GM19372 (cell line): ENCODE measurements at regions not wholly inside any gene's neighbourhood (a gene's known extent, or its start where the extent isn't known, plus 50 kb on each side); places are given as distances from the start of the nearest gene placed in this dataset.

ENCODE experiments used
- ATAC-seq: cut with Tn5 transposase; IDR thresholded peaks from one replicate; pipeline ENCODE4 v1.9.1; 2021; ENCODE audit warnings: mild to moderate bottlenecking, low read depth, moderate library complexity; ENCODE audit not compliant: unreplicated experiment

DNA sequence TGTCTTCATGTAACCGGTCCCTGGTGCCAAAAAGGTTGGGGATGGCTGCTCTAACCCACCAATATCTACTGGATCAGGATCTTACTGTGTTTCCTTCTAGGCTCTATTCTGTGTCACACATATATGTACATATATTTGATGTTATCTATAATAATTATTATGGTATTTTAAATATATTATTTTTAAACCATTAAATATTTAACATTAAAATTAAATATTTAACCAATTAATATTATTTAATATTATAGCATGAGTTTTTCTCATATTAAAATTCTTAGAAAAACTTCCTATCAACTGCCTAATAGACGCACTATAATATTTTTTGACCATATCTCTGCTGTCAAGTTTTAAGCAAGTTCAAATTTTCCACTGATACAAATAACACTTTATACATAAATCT, 196.9 kb upstream of the PLET1 start:
- ATAC-seq, result no peak

DNA sequence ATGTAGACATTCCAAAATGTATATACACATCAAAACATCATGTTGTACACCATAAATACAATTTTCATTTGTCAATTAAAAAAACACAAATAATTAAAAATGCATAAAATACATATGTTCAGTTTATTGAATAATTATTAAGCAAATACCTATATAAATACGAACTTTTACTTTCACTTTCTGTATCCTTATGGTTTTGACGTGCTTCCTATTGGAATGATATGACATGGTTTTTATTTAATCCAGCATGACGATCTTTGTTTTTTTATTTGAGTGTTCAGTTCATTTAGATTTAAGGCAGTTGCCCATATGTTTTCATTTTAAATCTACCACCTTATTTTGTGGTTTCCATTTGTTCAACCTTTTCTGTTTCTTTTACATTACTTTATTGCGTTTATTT, 198.3 kb upstream of the PLET1 start:
- ATAC-seq, result no peak

DNA sequence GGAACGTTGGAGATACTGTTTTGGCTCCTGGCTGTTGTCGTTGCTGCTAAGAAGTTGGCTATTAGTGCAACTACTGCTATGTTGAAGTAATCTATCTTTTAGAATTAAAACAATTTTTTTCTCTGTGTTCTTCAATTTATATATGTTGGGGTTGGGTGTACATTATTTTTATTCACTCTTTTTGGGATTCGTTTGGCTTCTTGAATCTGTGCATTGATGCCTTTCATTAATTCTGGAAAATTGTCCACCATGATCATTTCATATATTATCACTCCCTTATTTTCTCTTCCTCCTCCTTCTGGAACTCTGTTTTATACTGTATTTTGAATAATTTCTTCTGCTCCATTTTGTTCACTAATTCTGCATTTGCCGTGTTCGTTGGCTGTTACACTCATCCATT, 199.5 kb upstream of the PLET1 start:
- no peak for ATAC-seq

DNA sequence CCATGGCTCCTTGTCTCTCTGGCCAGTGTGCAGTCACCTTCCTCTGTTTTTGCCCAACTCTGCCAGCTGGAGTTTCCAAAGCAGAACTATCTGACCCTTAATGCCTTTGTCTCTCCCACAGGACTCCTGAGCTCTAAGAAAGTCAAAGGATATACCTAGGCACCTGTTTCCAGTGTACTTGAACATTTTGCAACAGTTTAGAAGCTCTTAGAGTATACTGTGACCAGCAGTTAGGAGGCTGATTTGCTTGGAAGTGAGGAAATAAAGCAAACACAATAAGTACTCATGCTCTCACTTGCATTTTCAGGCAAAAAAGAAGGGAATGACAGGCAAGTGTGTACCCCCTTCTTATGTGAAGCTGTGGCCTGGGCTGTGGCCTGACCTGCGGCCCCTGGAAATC, 204.3 kb upstream of the PLET1 start:
- no peak for ATAC-seq

DNA sequence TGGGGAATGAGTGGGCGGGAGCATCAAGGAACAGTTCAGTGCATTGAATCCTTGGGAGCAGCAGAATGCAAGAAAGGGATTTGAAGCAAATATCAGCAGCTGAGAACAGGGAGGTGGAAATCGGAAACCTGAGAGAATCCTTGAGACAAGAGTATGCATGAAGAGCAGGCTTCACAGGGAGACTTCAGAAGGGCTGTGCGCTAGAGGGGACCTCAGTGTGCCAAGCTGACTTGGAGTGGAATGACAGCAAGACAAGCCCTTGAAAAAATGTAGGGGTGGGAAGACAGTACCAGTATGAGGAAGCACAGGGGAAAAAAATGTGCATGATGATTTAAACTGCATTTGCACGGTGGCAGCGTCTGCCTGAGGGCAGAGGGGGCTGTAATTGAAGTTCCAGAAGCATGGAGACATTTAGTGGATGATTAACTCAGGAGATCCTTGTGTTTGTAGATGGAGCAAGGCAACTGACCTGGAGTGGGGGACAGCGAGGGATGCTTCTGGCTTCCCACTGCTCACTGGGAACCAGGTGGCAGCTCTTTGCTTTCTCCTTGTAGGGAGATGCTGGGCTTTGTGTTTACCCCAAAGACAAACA, 204.9 kb upstream of the PLET1 start:
- no peak for ATAC-seq

DNA sequence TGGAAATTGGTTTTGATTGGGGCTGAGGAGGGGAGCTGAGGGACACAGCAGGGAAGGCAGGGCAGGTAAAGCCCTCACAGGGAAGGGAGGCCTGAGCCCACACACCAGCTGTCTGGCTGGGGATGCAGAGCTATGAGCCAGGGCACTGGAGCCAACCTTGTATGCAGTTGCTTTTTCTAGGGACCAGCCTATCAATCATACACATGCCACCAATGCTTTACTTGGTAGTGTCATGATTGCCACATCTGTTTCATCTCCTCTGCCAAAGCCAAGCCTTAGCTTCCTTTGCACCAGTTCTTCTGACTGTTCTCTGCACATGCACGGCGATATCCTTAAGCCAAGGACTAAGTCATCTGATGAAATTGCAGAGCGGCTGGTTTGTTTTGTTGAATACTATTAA, 207.1 kb upstream of the PLET1 start:
- ATAC-seq, result no peak

DNA sequence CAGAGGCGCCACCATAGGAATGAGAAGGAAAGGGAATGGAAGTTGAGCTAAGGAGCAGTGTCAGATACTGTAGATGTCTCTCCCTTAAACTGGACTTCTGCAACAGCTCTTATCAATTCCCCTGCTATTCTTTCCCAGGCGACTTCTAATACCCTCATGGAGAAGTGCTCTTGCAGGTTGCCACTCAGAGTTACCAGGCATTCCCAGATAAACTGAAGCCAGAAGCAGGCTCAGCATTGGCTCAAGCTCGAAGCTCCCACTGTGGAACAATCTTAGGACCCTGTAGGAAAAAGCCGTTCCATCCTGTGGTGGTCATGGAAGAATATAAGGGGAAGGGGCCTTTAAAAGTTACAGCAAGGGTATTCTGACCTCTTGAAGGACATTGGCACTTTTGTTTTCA, 208.7 kb upstream of the PLET1 start:
- no peak for ATAC-seq

DNA sequence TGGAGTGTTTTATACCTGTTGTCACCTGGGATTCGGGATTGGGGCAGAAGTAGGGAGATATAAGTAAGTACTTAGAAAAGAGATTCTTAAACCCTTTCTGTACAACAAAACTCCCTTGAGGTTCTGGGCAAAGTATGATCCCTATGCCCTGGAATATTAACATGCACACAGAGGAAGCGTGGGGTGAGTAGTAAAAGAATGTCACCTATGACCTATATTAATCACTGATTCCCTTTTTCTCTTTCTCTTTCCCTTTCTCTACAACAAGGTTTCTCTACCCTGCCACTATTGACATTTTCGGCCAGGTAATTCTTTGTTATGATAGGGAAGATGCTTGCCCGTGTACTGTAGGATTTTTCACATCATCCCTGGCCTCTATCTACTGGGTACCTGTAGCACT, 209.7 kb upstream of the PLET1 start:
- ATAC-seq, result no peak

DNA sequence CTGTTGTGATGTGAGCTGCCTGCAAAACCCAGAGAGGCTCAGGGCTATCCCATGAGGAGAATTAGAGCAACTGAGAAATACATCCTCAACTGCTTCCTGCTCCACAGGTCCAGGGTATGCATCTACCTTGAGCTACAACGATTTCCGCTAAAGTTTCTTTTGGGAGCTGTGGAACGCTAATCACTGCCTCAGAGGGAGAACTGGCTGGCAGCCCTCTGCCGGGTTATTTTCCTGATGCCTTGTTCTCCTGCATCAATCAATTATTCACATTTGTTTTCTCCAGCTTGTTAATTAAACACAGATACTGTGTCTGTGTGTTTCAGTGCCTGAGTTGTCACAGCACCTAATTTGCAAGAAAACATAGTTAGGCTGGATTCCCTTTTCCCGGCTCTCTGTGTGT, 211.1 kb upstream of the PLET1 start:
- no peak for ATAC-seq

DNA sequence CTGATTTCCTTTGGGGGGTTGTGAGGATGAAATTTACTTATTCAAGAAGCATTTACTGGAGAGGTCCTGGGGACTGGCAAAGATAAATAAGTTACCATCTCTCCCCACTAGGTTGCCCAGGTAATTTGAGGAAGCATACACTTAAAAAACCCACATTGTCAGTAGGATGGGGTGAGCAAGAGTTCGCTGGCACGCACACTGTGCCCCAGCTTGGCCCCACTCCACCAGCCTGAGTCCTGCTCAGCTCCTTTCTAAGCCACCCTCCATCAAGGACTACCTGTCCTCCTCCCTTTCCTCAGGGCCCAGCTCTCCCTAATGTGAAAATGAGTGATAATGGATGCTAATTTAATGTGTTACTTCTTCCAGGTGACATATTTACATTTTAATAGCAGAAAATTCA, 216.5 kb upstream of the PLET1 start:
- ATAC-seq, result no peak

DNA sequence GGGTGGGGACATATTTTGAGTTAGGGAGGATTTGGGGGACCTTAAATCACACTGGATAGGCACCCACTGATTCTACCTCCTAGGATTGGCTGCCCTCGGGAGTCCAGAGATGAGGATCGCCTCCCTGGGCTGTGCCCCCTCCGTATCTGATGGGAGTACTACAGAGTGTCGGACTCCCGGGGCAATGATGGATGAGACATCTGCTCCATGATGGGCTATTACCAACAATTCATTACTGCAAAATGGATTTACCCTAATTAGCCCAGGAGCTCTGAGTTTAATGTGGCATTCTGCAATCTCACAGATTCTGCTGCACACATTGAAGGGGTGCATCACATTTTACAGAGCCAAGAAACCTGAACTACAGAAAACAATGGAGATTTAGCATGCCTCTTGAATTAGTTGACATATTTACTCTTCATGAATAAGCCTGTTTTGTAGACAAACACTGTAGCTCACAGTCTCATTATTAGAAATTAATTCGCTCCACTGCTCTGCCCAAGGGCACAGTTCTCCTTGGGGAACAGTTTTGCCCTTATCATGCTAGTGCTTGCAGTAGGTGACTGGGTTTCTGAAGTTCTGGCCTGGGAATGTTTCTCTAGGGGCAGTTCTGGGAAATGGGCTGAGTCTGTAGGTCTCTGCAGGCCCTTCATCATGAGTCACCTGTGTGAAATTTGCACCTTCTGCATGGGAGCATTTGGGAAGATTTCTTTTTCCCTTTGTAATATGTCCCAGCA, 217.1 kb upstream of the PLET1 start:
- no peak for ATAC-seq

DNA sequence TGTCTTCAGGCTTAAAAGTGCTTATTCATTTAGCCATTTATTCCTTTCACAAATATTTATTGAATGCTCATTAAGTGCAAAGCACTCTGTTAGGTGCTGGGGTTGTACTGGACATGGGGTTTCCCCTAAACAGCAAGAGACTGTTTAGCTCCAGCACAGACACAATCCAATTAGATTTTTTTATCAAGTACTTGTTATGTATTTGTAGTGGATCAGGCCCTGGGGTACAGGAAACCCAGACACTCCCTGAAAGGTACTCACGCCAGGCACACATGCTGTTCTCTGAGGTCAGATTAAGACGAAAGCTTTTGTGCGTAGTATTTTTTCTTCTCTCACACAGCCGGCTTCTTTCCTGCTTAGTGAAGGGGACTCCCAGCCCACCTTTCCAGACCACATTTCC, 218.1 kb upstream of the PLET1 start:
- no peak for ATAC-seq

DNA sequence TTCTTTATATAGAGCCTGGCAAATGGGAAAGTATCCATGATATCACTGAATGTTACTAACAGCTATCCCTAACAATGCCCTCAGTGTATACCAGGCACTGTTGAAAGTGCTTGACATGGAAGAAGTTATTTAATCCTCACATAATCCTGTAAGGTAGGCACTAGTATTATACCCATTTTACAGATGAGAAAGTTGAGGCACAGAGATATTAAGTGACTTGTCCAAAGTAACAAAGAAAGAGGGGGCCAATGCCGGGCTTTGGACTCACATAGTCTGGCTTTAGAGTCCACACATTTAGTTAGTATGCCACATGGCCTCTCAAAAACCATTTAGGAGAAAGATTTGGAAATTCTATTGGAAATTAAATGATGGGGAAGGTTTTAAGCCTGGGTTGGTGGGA, 220.8 kb upstream of the PLET1 start:
- ATAC-seq, result no peak

DNA sequence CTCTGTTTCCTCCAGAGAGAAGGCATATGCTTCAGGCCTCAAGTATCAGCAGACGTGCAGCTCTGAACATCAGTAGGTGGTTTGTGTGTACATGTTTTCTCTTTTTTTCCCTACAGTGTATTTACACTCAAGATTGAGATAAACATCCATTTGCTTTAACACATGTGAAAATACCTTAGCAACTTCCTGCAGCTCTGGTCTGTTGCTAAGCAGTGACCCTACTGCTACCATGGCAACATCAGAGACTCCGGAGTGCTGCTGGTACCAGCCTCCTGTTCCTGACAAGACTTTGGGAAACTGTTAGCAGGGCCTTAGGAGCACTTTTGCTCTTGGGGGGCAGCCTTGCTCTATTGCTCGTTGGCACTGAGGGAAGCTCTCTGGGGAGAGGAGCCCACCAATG, 221.2 kb upstream of the PLET1 start:
- ATAC-seq, result no peak

DNA sequence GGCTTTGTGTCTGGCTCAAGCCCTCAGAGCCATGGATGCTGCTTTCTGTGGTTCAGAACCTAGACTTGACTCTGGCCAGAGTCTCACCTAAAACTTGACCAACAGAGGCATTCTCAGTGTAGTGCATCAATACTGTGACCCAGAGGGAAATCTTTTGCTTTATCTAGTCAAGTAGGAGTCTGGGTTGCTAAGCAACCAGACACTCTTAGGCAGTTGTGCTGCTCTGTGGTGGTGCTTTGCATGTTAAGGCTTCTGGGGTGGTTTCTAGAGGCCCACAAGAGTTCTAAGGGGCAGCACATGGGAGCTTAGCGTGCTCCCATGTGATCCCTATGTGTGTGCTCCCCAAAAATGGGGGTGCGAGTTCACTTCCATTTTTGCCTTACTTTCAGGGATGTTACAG, 224.6 kb upstream of the PLET1 start:
- ATAC-seq, result no peak

DNA sequence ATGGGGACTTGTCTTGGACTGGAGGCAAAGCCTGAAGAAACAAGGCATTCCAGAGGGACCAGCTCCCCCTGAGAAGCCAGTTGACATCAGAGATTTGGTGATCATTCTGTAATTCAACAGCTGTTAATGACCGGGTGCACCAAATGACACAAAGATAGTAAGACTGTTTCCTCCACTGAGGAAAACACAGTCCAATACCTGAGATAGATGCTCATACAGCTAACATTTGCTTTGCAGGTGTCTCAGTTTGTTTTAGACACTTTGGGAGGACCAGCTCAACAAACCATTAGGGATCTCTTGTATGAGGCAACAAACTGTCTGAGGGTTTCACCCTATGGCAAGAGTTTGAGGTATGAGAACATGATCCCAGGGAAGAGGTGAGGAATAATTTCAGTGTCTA, 237.2 kb upstream of the PLET1 start:
- no peak for ATAC-seq

DNA sequence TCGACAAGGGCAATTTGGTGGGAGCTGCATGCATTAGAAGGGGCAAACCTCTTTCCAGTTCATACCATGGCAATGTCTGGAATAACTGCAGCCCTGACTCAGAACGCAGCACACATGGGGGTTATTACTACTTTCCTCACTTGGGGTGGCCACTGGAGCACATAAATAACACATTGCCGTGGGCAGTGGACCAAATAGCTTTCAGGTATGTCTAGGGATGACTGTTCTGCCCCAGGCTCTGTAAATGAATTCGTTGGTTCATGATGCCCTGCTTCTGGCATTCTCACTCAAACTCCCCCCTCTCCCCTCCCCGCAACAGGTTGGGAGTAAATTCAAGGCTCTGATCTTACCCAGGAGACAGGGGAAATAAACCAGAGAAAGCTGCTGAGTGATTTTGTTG, 238.0 kb upstream of the PLET1 start:
- no peak for ATAC-seq

DNA sequence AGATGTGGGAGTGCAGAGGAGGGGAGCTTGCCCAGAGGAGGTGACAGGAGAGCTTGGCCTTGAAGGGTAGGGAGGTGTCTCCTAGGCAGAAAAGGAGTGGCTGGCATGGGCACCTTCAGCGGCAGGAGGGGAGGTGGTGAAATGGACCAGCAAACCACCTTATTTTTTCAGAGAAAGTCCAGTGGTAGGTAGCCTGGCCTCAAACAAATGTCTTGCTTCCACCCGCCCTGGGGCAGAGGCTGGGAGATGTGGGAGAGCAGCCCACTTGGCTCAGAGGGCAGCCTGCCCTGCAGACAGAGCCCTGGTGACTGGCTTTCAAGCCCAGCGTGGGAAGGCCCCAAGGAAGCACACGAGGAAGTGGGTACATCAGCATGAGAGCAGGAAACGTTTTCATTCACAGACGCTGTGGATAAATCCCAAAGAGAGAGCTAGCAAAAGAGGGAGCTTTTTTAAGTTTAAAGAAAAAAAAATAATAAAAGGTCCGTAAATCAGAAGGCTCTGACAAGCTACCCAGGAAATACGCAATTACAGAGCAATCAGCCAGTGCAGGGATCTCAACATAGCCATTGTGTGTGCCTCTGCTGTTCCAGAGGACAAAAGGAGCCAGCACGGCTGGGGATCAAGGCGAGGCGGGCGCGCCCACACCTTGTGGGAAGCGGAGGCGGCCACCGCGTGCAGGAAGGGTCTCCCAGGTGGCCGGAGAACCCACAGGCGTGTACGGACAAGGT, 238.7 kb upstream of the PLET1 start:
- no peak for ATAC-seq

DNA sequence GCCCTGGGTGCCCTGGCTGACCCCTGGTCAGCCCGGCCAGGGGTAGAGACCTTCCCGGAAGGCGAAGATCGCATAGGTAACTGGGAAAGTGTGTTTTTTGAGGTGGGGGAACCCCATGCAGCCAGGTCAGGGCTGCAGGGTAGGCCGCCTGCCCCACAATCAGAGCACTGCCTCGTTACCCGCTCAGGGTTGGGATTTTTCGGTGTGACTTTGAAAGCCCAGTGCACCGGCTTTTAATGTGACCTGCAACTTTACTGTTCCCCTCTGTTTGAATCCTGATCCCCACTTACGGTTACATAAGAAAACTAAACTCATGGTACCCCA, 239.2 kb upstream of the PLET1 start:
- ATAC-seq, result no peak

DNA sequence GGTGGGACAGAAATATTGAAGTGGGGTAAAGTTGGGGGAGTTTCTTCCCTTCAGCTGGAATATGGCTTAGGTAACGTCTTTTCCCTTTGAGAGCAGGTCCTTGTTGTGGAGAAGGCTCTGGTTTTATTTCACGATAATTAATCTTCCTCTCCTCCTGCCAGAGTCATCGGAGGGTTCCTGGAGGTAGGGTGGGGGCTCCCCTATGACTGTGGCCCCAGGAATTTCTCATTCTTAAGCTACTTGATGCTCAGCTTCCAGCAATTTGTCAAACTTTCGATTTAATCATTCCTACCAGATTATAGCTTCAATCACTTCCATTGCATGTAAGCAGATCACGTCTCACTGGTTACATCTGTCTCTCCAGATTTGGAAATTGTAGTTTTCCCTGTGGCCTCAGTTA, 242.8 kb upstream of the PLET1 start:
- ATAC-seq, result no peak

DNA sequence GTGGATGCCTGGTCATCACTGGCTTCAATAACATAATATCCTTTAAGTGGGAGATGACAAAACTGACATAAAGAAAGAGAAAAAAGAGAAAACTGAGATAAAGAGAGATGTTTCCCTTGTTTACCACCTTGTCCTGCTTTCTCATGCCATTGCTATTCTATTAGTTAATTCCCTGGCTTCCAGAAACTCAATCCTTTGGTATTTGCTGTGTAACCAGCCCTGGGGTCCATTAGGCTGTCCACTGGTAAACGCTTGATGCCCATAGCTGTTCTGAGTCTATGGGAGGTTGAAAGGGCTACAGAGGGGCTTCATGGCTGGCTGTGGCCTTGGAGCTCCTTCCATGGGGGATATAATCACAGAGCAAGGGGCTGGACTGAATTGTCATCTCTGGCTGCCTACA, 243.4 kb upstream of the PLET1 start:
- no peak for ATAC-seq

DNA sequence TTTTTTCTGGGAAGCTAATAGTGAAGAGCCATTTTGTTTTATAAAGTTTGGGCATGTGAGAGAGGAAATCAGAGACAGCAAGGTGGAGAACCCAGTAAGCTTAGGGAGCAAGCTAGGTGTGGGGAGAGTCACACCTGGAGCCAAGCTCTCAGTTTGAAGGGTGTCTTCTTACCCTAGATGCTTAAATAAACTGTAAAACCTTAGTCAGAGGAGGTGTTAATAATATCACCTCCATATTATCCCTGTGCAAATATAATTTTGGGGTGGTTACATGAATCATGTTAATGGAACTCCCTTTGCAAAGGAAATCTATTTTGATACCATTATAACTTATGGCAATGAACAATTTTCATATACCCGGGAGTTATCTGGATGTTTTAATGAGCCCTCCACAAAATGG, 246.2 kb upstream of the PLET1 start:
- ATAC-seq, result no peak
